ENCODE measurements at regions not wholly inside any gene's neighbourhood (a gene's known extent, or its start where the extent isn't known, plus 50 kb on each side); places are given as distances from the start of the nearest gene placed in this dataset.

- ChIA-PET POLR2A (no interaction called here), CTCF (no interaction called here)
Observed at GRCh38 chr10:125538947-125539731, 143.8 kb downstream of the TEX36 start.

GRCh38 chr10:125536236-125536635 is 146.7 kb downstream of the TEX36 start:
- WGBS (ENCODE audit: missing lambda C conversion rate) = 17% methylated on average over 4 of the region's 4 CpGs
- no peak for FAIRE-seq
- Histone ChIP-seq H3K4me3 (no peak overlapping the region), H3K4me1 (no peaks in the 10 kb centered on the region), H3K4me2 (no peak overlapping the region), H3K27ac (no peak overlapping the region), H3K9me3 (no peaks in the 10 kb centered on the region)
- ChIA-PET CTCF (no interaction called here), POLR2A (no interaction called here)
- DNase-seq (ENCODE audit: low read depth in 1 of 2, low spot score in 1 of 2) = no peak
- TF ChIP-seq CEBPB (IDR thresholded peaks at IDR 0.05) (no peak), RFX5 (IDR thresholded peaks at IDR 0.05) (peak; percentile 77)
- ATAC-seq = no peak

More at GRCh38 chr10:125538947-125539731, 143.8 kb downstream of the TEX36 start:
- peak in 1 of 2 experiments; percentile 10 for DNase-seq (ENCODE audit: low read depth in 1 of 2, low spot score in 1 of 2)
- TF ChIP-seq CTCF (IDR thresholded peaks at IDR 0.05) (no peak), HOXA7 (CRISPR knock-in tag; IDR thresholded peaks at IDR 0.05) (no peak), MYC (IDR thresholded peaks at IDR 0.05; ENCODE audit: borderline replicate concordance, low read length) (no peak), HOXB5 (CRISPR knock-in tag; IDR thresholded peaks at IDR 0.05) (no peak), HMGXB4 (CRISPR knock-in tag; IDR thresholded peaks at IDR 0.05; ENCODE audit: borderline replicate concordance) (no peak), CHD4 (IDR thresholded peaks at IDR 0.05; ENCODE audit: borderline replicate concordance) (no peak), TP53 (CRISPR knock-in tag; IDR thresholded peaks at IDR 0.05) (no peak), SMC3 (IDR thresholded peaks at IDR 0.05) (no peak), CBX8 (IDR thresholded peaks at IDR 0.05) (no peak), MAFK (IDR thresholded peaks at IDR 0.05; ENCODE audit: partially characterized antibody) (no peak), HDAC2 (IDR thresholded peaks at IDR 0.05) (no peak), ELK1 (IDR thresholded peaks at IDR 0.05; ENCODE audit: low read depth, low read length) (no peak), FOSL2 (IDR thresholded peaks at IDR 0.05) (no peak), FOSL2 (CRISPR knock-in tag; IDR thresholded peaks at IDR 0.05) (no peak), NPAS2 (CRISPR knock-in tag; IDR thresholded peaks at IDR 0.05; ENCODE audit: borderline replicate concordance) (no peak), EHF (CRISPR knock-in tag; IDR thresholded peaks at IDR 0.05) (no peak), CHD2 (IDR thresholded peaks at IDR 0.05; ENCODE audit: low read length, partially characterized antibody) (no peak)
- no peak for ATAC-seq
- Histone ChIP-seq H3K4me2 (0 out of 3 replicates have a peak overlapping the region, but pooled peaks have one; percentile 12), H3K4me3 (no peak overlapping the region), H3K27ac (no peak overlapping the region), H3K9me3 (no peaks in the 10 kb centered on the region), H3K4me1 (no peaks in the 10 kb centered on the region)
- FAIRE-seq = no peak
- 29% methylated on average over 13 of the region's 13 CpGs for WGBS (ENCODE audit: missing lambda C conversion rate)

- no peak overlapping the region for H3K27ac ChIP-seq
- FAIRE-seq (no peak), DNase-seq (ENCODE audit: low read depth in 1 of 2, low spot score in 1 of 2) (no peak), ATAC-seq (no peak)
- H3K9me3 ChIP-seq = no peaks in the 10 kb centered on the region
- ChIA-PET CTCF (interaction anchor here (1.6 kb wide), 1 partner anchor 9 kb away, joined by 4 read pairs; no protein-coding TSS in a partner anchor), POLR2A (no interaction called here)
- H3K4me2 ChIP-seq = no peak overlapping the region
- WGBS (ENCODE audit: missing lambda C conversion rate) = 18% methylated on average over 8 of the region's 8 CpGs
- H3K4me3 ChIP-seq = no peak overlapping the region
- H3K4me1 ChIP-seq = no peaks in the 10 kb centered on the region
- no peak for TF ChIP-seq HDAC2 (IDR thresholded peaks at IDR 0.05)
- TF ChIP-seq HES2 (IDR thresholded peaks at IDR 0.05) = no peak
- TF ChIP-seq BHLHE40 (IDR thresholded peaks at IDR 0.05; ENCODE audit: low read depth, low read length) = no peak
- TF ChIP-seq CTCF (IDR thresholded peaks at IDR 0.05) = no peak
- no peak for TF ChIP-seq SREBF2 (IDR thresholded peaks at IDR 0.05)
- no peak for TF ChIP-seq REST (IDR thresholded peaks at IDR 0.05)
Observed at GRCh38 chr10:125535559-125535958, 147.4 kb downstream of the TEX36 start.

Measured in A549 (cell line).